DND-41 (cell line): ENCODE measurements at regions not wholly inside any gene's neighbourhood (a gene's known extent, or its start where the extent isn't known, plus 50 kb on each side); places are given as distances from the start of the nearest gene placed in this dataset.

Experiments
- ATAC-seq: fragments of 200-7000 bp; cut with Tn5 transposase; 3 replicates; pipeline ENCODE4 v1.9.1; 2021; ENCODE audit warnings: low read depth; ENCODE audit not compliant: insufficient read depth
- DNase-seq: peaks from one replicate; pipeline ENCODE4 v3.0.0-alpha.2; 2020
- H2AFZ ChIP-seq: 2 replicates; pipeline ENCODE4 v1.6.0; 2012; ENCODE audit warnings: low read depth, low read length
- H3K27ac ChIP-seq: 2 replicates; pipeline ENCODE4 v1.5.1; 2012; ENCODE audit warnings: low read length, inconsistent platforms
- H3K27me3 ChIP-seq: fragments of 200-600 bp; sonication (generic); 2 replicates; pipeline ENCODE4 v1.6.0; 2012; ENCODE audit warnings: low read length, mild to moderate bottlenecking, inconsistent platforms; ENCODE audit not compliant: insufficient read depth, poor library complexity
- H3K36me3 ChIP-seq: 2 replicates; pipeline ENCODE4 v1.5.1; 2012; ENCODE audit warnings: low read length, inconsistent platforms; ENCODE audit not compliant: insufficient read depth
- H3K4me1 ChIP-seq: 2 replicates; pipeline ENCODE4 v1.5.1; 2012; ENCODE audit warnings: mild to moderate bottlenecking, low read length; ENCODE audit not compliant: insufficient read depth
- H3K4me2 ChIP-seq: 2 replicates; pipeline ENCODE4 v1.6.0; 2012; ENCODE audit warnings: mild to moderate bottlenecking, moderate library complexity, low read length, inconsistent platforms; ENCODE audit not compliant: insufficient read depth
- H3K4me3 ChIP-seq, 2 experiments: fragments of 200-600 bp in 1 of 2; shearing (Covaris generic) in 1 of 2; 2 replicates each; pipeline ENCODE4 v1.5.1; 2012 to 2016; ENCODE audit warnings: inconsistent platforms in 2 of 2, low read length in 2 of 2, mild to moderate bottlenecking in 2 of 2, low read depth in 1 of 2, moderate library complexity in 1 of 2
- H3K79me2 ChIP-seq: 2 replicates; pipeline ENCODE4 v1.6.0; 2012; ENCODE audit warnings: low read length, inconsistent platforms; ENCODE audit not compliant: insufficient read depth
- H3K9ac ChIP-seq: 2 replicates; pipeline ENCODE4 v1.6.0; 2012; ENCODE audit warnings: low read depth, mild to moderate bottlenecking, inconsistent platforms, low read length, moderate library complexity
- H3K9me3 ChIP-seq: 2 replicates; pipeline ENCODE4 v1.5.1; 2012; ENCODE audit warnings: low read length, moderate library complexity, mild to moderate bottlenecking, inconsistent platforms; ENCODE audit not compliant: insufficient read depth, severe bottlenecking
- H4K20me1 ChIP-seq: 2 replicates; pipeline ENCODE4 v1.6.0; 2012; ENCODE audit warnings: low read length; ENCODE audit not compliant: insufficient read depth
- CTCF ChIP-seq: IDR thresholded peaks from 2 replicates; pipeline ENCODE4 v1.5.1; 2012; ENCODE audit warnings: borderline replicate concordance, low read length, moderate library complexity, mild to moderate bottlenecking; ENCODE audit not compliant: poor library complexity, severe bottlenecking; ENCODE audit errors: extremely low read depth
- EZH2 ChIP-seq: IDR thresholded peaks from 3 replicates; pipeline ENCODE4 v1.6.1; 2012; ENCODE audit warnings: borderline replicate concordance, low read depth, mild to moderate bottlenecking, moderate library complexity, low read length, inconsistent platforms; ENCODE audit not compliant: severe bottlenecking

- no peak for DNase-seq
- ATAC-seq = no peak
- Histone ChIP-seq H3K4me2 (no peak overlapping the region), H3K4me1 (no peaks in the 10 kb centered on the region), H3K27me3 (no peaks in the 10 kb centered on the region), H3K9ac (no peak overlapping the region), H3K36me3 (no peaks in the 10 kb centered on the region), H4K20me1 (no peaks in the 10 kb centered on the region), H2AFZ (no peak overlapping the region), H3K9me3 (no peaks in the 10 kb centered on the region), H3K79me2 (no peaks in the 10 kb centered on the region), H3K27ac (no peak overlapping the region), H3K4me3 (no peak overlapping the region)
- TF ChIP-seq EZH2 (no peak), CTCF (no peak)
Measured at GRCh38 chr1:91609551-91609950, 108.9 kb downstream of the CDC7 start.

- H2AFZ ChIP-seq = no peak overlapping the region
Measured at GRCh38 chr1:91610102-91610501, 109.5 kb downstream of the CDC7 start.

GRCh38 chr1:91610789-91611188 lies 110.1 kb downstream of the CDC7 start:
- no peaks in the 10 kb centered on the region for H3K79me2 ChIP-seq
- no peak for TF ChIP-seq CTCF
- TF ChIP-seq EZH2 = no peak
- no peak overlapping the region for H3K9ac ChIP-seq
- no peak overlapping the region for H3K27ac ChIP-seq
- no peaks in the 10 kb centered on the region for H3K36me3 ChIP-seq
- no peaks in the 10 kb centered on the region for H3K27me3 ChIP-seq
- H3K9me3 ChIP-seq = no peaks in the 10 kb centered on the region
- H3K4me1 ChIP-seq = no peaks in the 10 kb centered on the region
- H2AFZ ChIP-seq = no peak overlapping the region
- no peaks in the 10 kb centered on the region for H4K20me1 ChIP-seq
- no peak for ATAC-seq
- no peak overlapping the region for H3K4me2 ChIP-seq
- DNase-seq = no peak
- H3K4me3 ChIP-seq = no peak overlapping the region

More at GRCh38 chr1:91610102-91610501, 109.5 kb downstream of the CDC7 start:
- H3K27ac ChIP-seq = no peak overlapping the region
- no peaks in the 10 kb centered on the region for H4K20me1 ChIP-seq
- H3K4me2 ChIP-seq = no peak overlapping the region
- H3K4me3 ChIP-seq = no peak overlapping the region
- no peaks in the 10 kb centered on the region for H3K27me3 ChIP-seq
- no peaks in the 10 kb centered on the region for H3K79me2 ChIP-seq
- no peaks in the 10 kb centered on the region for H3K4me1 ChIP-seq
- DNase-seq (no peak), ATAC-seq (no peak)
- no peaks in the 10 kb centered on the region for H3K36me3 ChIP-seq
- no peak for TF ChIP-seq EZH2
- no peak for TF ChIP-seq CTCF
- H3K9me3 ChIP-seq = no peaks in the 10 kb centered on the region
- no peak overlapping the region for H3K9ac ChIP-seq

GRCh38 chr1:91611483-91611917 lies 110.8 kb downstream of the CDC7 start:
- Histone ChIP-seq H3K79me2 (no peaks in the 10 kb centered on the region), H3K27ac (no peak overlapping the region), H3K4me1 (no peaks in the 10 kb centered on the region), H2AFZ (no peak overlapping the region), H3K36me3 (no peaks in the 10 kb centered on the region), H4K20me1 (no peaks in the 10 kb centered on the region), H3K27me3 (no peaks in the 10 kb centered on the region), H3K9ac (no peak overlapping the region), H3K4me2 (no peak overlapping the region), H3K9me3 (no peaks in the 10 kb centered on the region), H3K4me3 (no peak overlapping the region)
- TF ChIP-seq CTCF (no peak), EZH2 (no peak)
- ATAC-seq = no peak
- no peak for DNase-seq
